H9 (cell line): ENCODE measurements at regions not wholly inside any gene's neighbourhood (a gene's known extent, or its start where the extent isn't known, plus 50 kb on each side); places are given as distances from the start of the nearest gene placed in this dataset.

Experiments
- DNase-seq: peaks from one replicate; pipeline ENCODE4 v3.0.0-alpha.2; 2017
- H2AFZ ChIP-seq: one replicate; pipeline ENCODE4 v1.6.1; 2013; ENCODE audit warnings: mild to moderate bottlenecking, low read length, control low read depth, moderate library complexity
- H2AK5ac ChIP-seq: 2 replicates; pipeline ENCODE4 v1.6.1; 2013; ENCODE audit warnings: low read length, control low read depth, mixed read lengths; ENCODE audit not compliant: insufficient read length
- H2BK120ac ChIP-seq: one replicate; pipeline ENCODE4 v1.6.1; 2013; ENCODE audit warnings: low read depth, mild to moderate bottlenecking, low read length, control low read depth, inconsistent platforms; ENCODE audit not compliant: poor library complexity, severe bottlenecking
- H2BK12ac ChIP-seq: 2 replicates; pipeline ENCODE4 v1.6.1; 2013; ENCODE audit warnings: low read length, control low read depth, mixed read lengths, low read depth; ENCODE audit not compliant: insufficient read length
- H2BK15ac ChIP-seq: 2 replicates; pipeline ENCODE4 v1.6.1; 2013; ENCODE audit warnings: low read depth, low read length, control low read depth
- H2BK20ac ChIP-seq: one replicate; pipeline ENCODE4 v1.6.1; 2013; ENCODE audit warnings: low read depth, mild to moderate bottlenecking, low read length, control low read depth, inconsistent platforms; ENCODE audit not compliant: poor library complexity, severe bottlenecking
- H2BK5ac ChIP-seq: 2 replicates; pipeline ENCODE4 v1.6.1; 2013; ENCODE audit warnings: low read length, control low read depth, mixed read lengths; ENCODE audit not compliant: insufficient read length
- H3K14ac ChIP-seq: 2 replicates; pipeline ENCODE4 v1.6.1; 2013; ENCODE audit warnings: low read length, control low read depth; ENCODE audit not compliant: insufficient read depth
- H3K18ac ChIP-seq: 2 replicates; pipeline ENCODE4 v1.6.1; 2013; ENCODE audit warnings: low read depth, mild to moderate bottlenecking, mixed read lengths, low read length, control low read depth; ENCODE audit not compliant: insufficient read length
- H3K23ac ChIP-seq: 2 replicates; pipeline ENCODE4 v1.6.1; 2013; ENCODE audit warnings: low read length, control low read depth, mixed read lengths, low read depth; ENCODE audit not compliant: insufficient read length
- H3K23me2 ChIP-seq: 2 replicates; pipeline ENCODE4 v1.6.1; 2013; ENCODE audit warnings: low read depth, mild to moderate bottlenecking, mixed read lengths, low read length, control low read depth; ENCODE audit not compliant: insufficient read length, poor library complexity, severe bottlenecking
- H3K27ac ChIP-seq: 2 replicates; pipeline ENCODE4 v1.5.1; 2013; ENCODE audit warnings: low read length, control low read depth, mixed read lengths, low read depth; ENCODE audit not compliant: insufficient read length
- H3K27me3 ChIP-seq: 2 replicates; pipeline ENCODE4 v1.6.1; 2013; ENCODE audit warnings: low read length, control low read depth, inconsistent platforms; ENCODE audit not compliant: insufficient read depth
- H3K4ac ChIP-seq: 2 replicates; pipeline ENCODE4 v1.6.1; 2013; ENCODE audit warnings: low read depth, mild to moderate bottlenecking, control low read depth, inconsistent platforms, low read length, moderate library complexity
- H3K4me1 ChIP-seq: 2 replicates; pipeline ENCODE4 v1.6.1; 2013; ENCODE audit warnings: low read length, control low read depth, inconsistent platforms; ENCODE audit not compliant: insufficient read depth
- H3K4me2 ChIP-seq: 2 replicates; pipeline ENCODE4 v1.6.1; 2013; ENCODE audit warnings: low read length, control low read depth, mixed read lengths; ENCODE audit not compliant: insufficient read length, insufficient read depth
- H3K56ac ChIP-seq: 2 replicates; pipeline ENCODE4 v1.6.1; 2013; ENCODE audit warnings: low read depth, mild to moderate bottlenecking, mixed read lengths, low read length, control low read depth; ENCODE audit not compliant: insufficient read length
- H3K79me1 ChIP-seq: 2 replicates; pipeline ENCODE4 v1.6.1; 2013; ENCODE audit warnings: low read depth, mild to moderate bottlenecking, moderate library complexity, low read length, control low read depth, inconsistent platforms; ENCODE audit not compliant: insufficient read depth, poor library complexity, severe bottlenecking
- H3K79me2 ChIP-seq: 2 replicates; pipeline ENCODE4 v1.6.1; 2013; ENCODE audit warnings: low read length, control low read depth, inconsistent platforms; ENCODE audit not compliant: insufficient read depth
- H3K9ac ChIP-seq: 2 replicates; pipeline ENCODE4 v1.6.1; 2013; ENCODE audit warnings: low read length, control low read depth, mixed read lengths; ENCODE audit not compliant: insufficient read length; ENCODE audit errors: extremely low read depth
- H3K9me3 ChIP-seq: one replicate; pipeline ENCODE4 v1.6.1; 2013; ENCODE audit warnings: low read depth, low read length, inconsistent platforms; ENCODE audit not compliant: control insufficient read depth
- H3T11ph ChIP-seq: one replicate; pipeline ENCODE4 v1.6.1; 2013; ENCODE audit warnings: mild to moderate bottlenecking, low read length, control low read depth, inconsistent platforms
- H4K20me1 ChIP-seq: one replicate; pipeline ENCODE4 v1.6.1; 2013; ENCODE audit not compliant: control insufficient read depth, insufficient read length, insufficient read depth
- H4K5ac ChIP-seq: 2 replicates; pipeline ENCODE4 v1.6.1; 2013; ENCODE audit warnings: low read depth, mild to moderate bottlenecking, mixed read lengths, low read length, control low read depth; ENCODE audit not compliant: insufficient read length
- H4K8ac ChIP-seq: replicated peaks from 2 replicates; pipeline ENCODE4 v1.6.1; 2013; ENCODE audit warnings: low read length, control low read depth, mixed read lengths, low read depth; ENCODE audit not compliant: insufficient read length
- H4K91ac ChIP-seq: 2 replicates; pipeline ENCODE4 v1.6.1; 2013; ENCODE audit warnings: low read depth, mild to moderate bottlenecking, moderate library complexity, mixed read lengths, low read length, control low read depth; ENCODE audit not compliant: insufficient read length
- H3K27ac Mint-ChIP-seq, 3 experiments: 2 replicates in 2 of 3; 3 replicates in 1 of 3; pipeline ENCODE4 v1.8.0; 2020 to 2021; ENCODE audit warnings: mixed read lengths in 3 of 3, mild to moderate bottlenecking in 1 of 3, moderate library complexity in 1 of 3
- H3K27me3 Mint-ChIP-seq: 2 replicates; pipeline ENCODE4 v1.8.0; 2021; ENCODE audit warnings: low read depth, mild to moderate bottlenecking, moderate library complexity, mixed read lengths
- H3K36me3 Mint-ChIP-seq, 3 experiments: 2 replicates in 2 of 3; 3 replicates in 1 of 3; pipeline ENCODE4 v1.8.0; 2020 to 2021; ENCODE audit warnings: low read depth in 3 of 3, mixed read lengths in 3 of 3; ENCODE audit not compliant: insufficient read depth in 1 of 3
- H3K4me1 Mint-ChIP-seq, 2 experiments: 2 replicates each; pipeline ENCODE4 v1.8.0; 2020; ENCODE audit warnings: mixed read lengths in 2 of 2
- H3K4me3 Mint-ChIP-seq, 2 experiments: 2 replicates in 1 of 2; 3 replicates in 1 of 2; pipeline ENCODE4 v1.8.0; 2020 to 2021; ENCODE audit warnings: mild to moderate bottlenecking in 2 of 2, mixed read lengths in 2 of 2, moderate library complexity in 1 of 2
- H3K9me3 Mint-ChIP-seq, 2 experiments: 2 replicates in 1 of 2; 3 replicates in 1 of 2; pipeline ENCODE4 v1.8.0; 2020; ENCODE audit warnings: mild to moderate bottlenecking in 2 of 2, mixed read lengths in 2 of 2, moderate library complexity in 1 of 2
- WGBS: extraction: QIAGEN DNeasy Blood & Tissue Kit; methylation state at CpG from one replicate; pipeline ENCODE4 v1.1.7; 2013; ENCODE audit warnings: missing lambda C conversion rate, low lambda C conversion rate, mixed read lengths; ENCODE audit not compliant: insufficient read length; ENCODE audit errors: extremely low coverage; 5-methylcytosine and 5-hydroxymethylcytosine counted together
- TF ChIP-seq, protein P1 (sequence below): fragments of 200-600 bp; sonication (generic); conservative IDR thresholded peaks from 3 replicates; pipeline ENCODE4 v1.8.0; 2021; ENCODE audit warnings: antibody characterized with exemption, mild to moderate bottlenecking

- no peak overlapping the region for H3K18ac ChIP-seq
- no peaks in the 10 kb centered on the region for H3K79me1 ChIP-seq
- Mint-ChIP-seq H3K4me1 (peaks cover 2 to 8% of the 10 kb centered on the region in 2 experiments), H3K27me3 (peaks cover 2% of the 10 kb centered on the region; the same call in 1 of the 2 replicates), H3K9me3 (no peaks in the 10 kb centered on the region), H3K27ac (no peak overlapping the region), H3K36me3 (no peaks in the 10 kb centered on the region), H3K4me3 (no peak overlapping the region)
- H4K91ac ChIP-seq, result no peak overlapping the region
- H3K27ac ChIP-seq, result no peak overlapping the region
- H3K9ac ChIP-seq, result no peak overlapping the region
- H2BK12ac ChIP-seq, result no peak overlapping the region
- no peak overlapping the region for H3K23ac ChIP-seq
- no peak overlapping the region for H3T11ph ChIP-seq
- no peak for DNase-seq
- no peaks in the 10 kb centered on the region; the same call in 1 of the 2 replicates for H3K4me1 ChIP-seq
- no peak overlapping the region for H4K5ac ChIP-seq
- H2BK5ac ChIP-seq, result no peak overlapping the region
- H2AFZ ChIP-seq, result no peak overlapping the region
- no peak overlapping the region for H2BK15ac ChIP-seq
- no peaks in the 10 kb centered on the region for H3K9me3 ChIP-seq
- no peak overlapping the region for H3K56ac ChIP-seq
- H4K8ac ChIP-seq, result no peak overlapping the region
- no CpG with 5 or more reads among the region's 2 CpGs for WGBS
- no peaks in the 10 kb centered on the region for H3K79me2 ChIP-seq
- H3K4ac ChIP-seq, result no peak overlapping the region
- H2AK5ac ChIP-seq, result no peak overlapping the region
- no peak overlapping the region for H2BK120ac ChIP-seq
- H3K27me3 ChIP-seq, result no peaks in the 10 kb centered on the region
- no peak overlapping the region for H3K4me2 ChIP-seq
- H2BK20ac ChIP-seq, result no peak overlapping the region
- no peak overlapping the region for H3K14ac ChIP-seq
- H4K20me1 ChIP-seq, result no peaks in the 10 kb centered on the region
- H3K23me2 ChIP-seq, result no peaks in the 10 kb centered on the region
- TF ChIP-seq, protein P1, sequence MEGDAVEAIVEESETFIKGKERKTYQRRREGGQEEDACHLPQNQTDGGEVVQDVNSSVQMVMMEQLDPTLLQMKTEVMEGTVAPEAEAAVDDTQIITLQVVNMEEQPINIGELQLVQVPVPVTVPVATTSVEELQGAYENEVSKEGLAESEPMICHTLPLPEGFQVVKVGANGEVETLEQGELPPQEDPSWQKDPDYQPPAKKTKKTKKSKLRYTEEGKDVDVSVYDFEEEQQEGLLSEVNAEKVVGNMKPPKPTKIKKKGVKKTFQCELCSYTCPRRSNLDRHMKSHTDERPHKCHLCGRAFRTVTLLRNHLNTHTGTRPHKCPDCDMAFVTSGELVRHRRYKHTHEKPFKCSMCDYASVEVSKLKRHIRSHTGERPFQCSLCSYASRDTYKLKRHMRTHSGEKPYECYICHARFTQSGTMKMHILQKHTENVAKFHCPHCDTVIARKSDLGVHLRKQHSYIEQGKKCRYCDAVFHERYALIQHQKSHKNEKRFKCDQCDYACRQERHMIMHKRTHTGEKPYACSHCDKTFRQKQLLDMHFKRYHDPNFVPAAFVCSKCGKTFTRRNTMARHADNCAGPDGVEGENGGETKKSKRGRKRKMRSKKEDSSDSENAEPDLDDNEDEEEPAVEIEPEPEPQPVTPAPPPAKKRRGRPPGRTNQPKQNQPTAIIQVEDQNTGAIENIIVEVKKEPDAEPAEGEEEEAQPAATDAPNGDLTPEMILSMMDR, result no peak
Measured at GRCh38 chr12:118715647-118716046, 265.7 kb upstream of the SRRM4 start.
